HCT116 (cell line): ENCODE measurements at regions not wholly inside any gene's neighbourhood (a gene's known extent, or its start where the extent isn't known, plus 50 kb on each side); places are given as distances from the start of the nearest gene placed in this dataset.

Experiments used
- ATAC-seq: fragments of 200-7000 bp; cut with Tn5 transposase; 2 replicates; pipeline ENCODE4 v1.9.1; 2020; ENCODE audit warnings: mild to moderate bottlenecking, moderate library complexity
- BruUV-seq: library from RNA; stranded (reverse); fragments of 400-500 nt; replicated peaks from 2 replicates; lab custom pipeline; 2021; lab: Mats Ljungman, UMichigan
- CTCF ChIA-PET: fragments of 300-600 bp; sonication (Branson Sonifier 250); formaldehyde crosslinking; loops from one replicate; lab custom pipeline; 2021; ENCODE audit warnings: antibody characterized with exemption; lab: Charles Lee
- POLR2A ChIA-PET: fragments of 300-600, 350-600 bp; sonication (Branson Sonifier 250); formaldehyde crosslinking; loops from one replicate; lab custom pipeline; 2021; ENCODE audit warnings: antibody characterized with exemption; lab: Charles Lee
- RAD21 ChIA-PET, 2 experiments: fragments of 300-600 bp; sonication (Branson Sonifier 250); formaldehyde crosslinking; loops; one replicate each; lab custom pipeline; 2023; ENCODE audit warnings: low total read pairs in 2 of 2; ENCODE audit not compliant: uncharacterized antibody in 2 of 2, unreplicated experiment in 2 of 2, low non-redundant PET in 1 of 2; lab: Charles Lee
- DNase-seq: peaks from one replicate; pipeline ENCODE4 v3.0.0-alpha.2; 2010; ENCODE audit warnings: low read depth, low spot score
- H2AFZ ChIP-seq: fragments of 200-600 bp; shearing (Covaris generic), sonication (generic); 2 replicates; pipeline ENCODE4 v1.6.1; 2017; ENCODE audit warnings: low read depth, mixed run types, mixed read lengths, antibody characterized with exemption, low read length; ENCODE audit not compliant: poor library complexity, severe bottlenecking
- H3K27ac ChIP-seq: 2 replicates; pipeline ENCODE4 v1.5.1; 2012; ENCODE audit warnings: low read depth, low read length
- H3K27me3 ChIP-seq: fragments of 200-600 bp; sonication (generic); 2 replicates; pipeline ENCODE4 v1.6.1; 2016; ENCODE audit warnings: mixed run types, low read length, mixed read lengths; ENCODE audit not compliant: insufficient read depth
- H3K36me3 ChIP-seq, 2 experiments: fragments of 200-500 bp in 1 of 2; fragments of 200-600 bp in 1 of 2; sonication (Bioruptor generic) in 1 of 2; sonication (generic) in 1 of 2; 2 replicates each; pipeline versions ENCODE4 v1.5.1 to v1.6.1; 2014 to 2016; ENCODE audit warnings: low read length in 2 of 2, inconsistent platforms in 1 of 2, mixed read lengths in 1 of 2, mixed run types in 1 of 2; ENCODE audit not compliant: insufficient read depth in 2 of 2, control insufficient read depth in 1 of 2
- H3K4me1 ChIP-seq, 2 experiments: fragments of 200-600 bp in 1 of 2; sonication (generic) in 1 of 2; 2 replicates each; pipeline versions ENCODE4 v1.5.1 to v1.6.1; 2012 to 2017; ENCODE audit warnings: low read length in 2 of 2, inconsistent platforms in 1 of 2, mild to moderate bottlenecking in 1 of 2, mixed read lengths in 1 of 2, mixed run types in 1 of 2, moderate library complexity in 1 of 2; ENCODE audit not compliant: insufficient read depth in 2 of 2, control insufficient read depth in 1 of 2
- H3K4me2 ChIP-seq: fragments of 200-600 bp; sonication (generic); 2 replicates; pipeline ENCODE4 v1.6.1; 2017; ENCODE audit warnings: mixed run types, low read length, mixed read lengths
- H3K4me3 ChIP-seq, 2 experiments: fragments of 200-600 bp in 1 of 2; sonication (generic) in 1 of 2; replicated peaks in 1 of 2; 2 replicates each; pipeline ENCODE4 v1.5.1; 2011 to 2016; ENCODE audit warnings: low read length in 2 of 2, control low read depth in 1 of 2, low read depth in 1 of 2, mild to moderate bottlenecking in 1 of 2, mixed read lengths in 1 of 2, mixed run types in 1 of 2
- H3K79me2 ChIP-seq: fragments of 200-600 bp; sonication (generic); 2 replicates; pipeline ENCODE4 v1.6.1; 2017; ENCODE audit warnings: mild to moderate bottlenecking, mixed run types, low read length, moderate library complexity, mixed read lengths; ENCODE audit not compliant: insufficient read depth
- H3K9ac ChIP-seq: fragments of 200-600 bp; sonication (generic); 2 replicates; pipeline ENCODE4 v1.6.1; 2016; ENCODE audit warnings: low read length, mixed read lengths
- H3K9me2 ChIP-seq: fragments of 200-600 bp; sonication (generic), shearing (Covaris generic); 2 replicates; pipeline ENCODE4 v1.6.1; 2017; ENCODE audit warnings: mixed run types, mild to moderate bottlenecking, moderate library complexity; ENCODE audit not compliant: insufficient read depth
- H3K9me3 ChIP-seq, 2 experiments: fragments of 200-500 bp in 1 of 2; fragments of 200-600 bp in 1 of 2; sonication (Bioruptor generic) in 1 of 2; sonication (generic) in 1 of 2; 2 replicates each; pipeline ENCODE4 v1.6.1; 2014 to 2017; ENCODE audit warnings: low read length in 2 of 2, mixed read lengths in 2 of 2, inconsistent platforms in 1 of 2, low read depth in 1 of 2, mild to moderate bottlenecking in 1 of 2, mixed run types in 1 of 2, moderate library complexity in 1 of 2; ENCODE audit not compliant: control insufficient read depth in 1 of 2, insufficient read depth in 1 of 2
- H4K20me1 ChIP-seq: fragments of 200-600 bp; sonication (generic), shearing (Covaris generic); 2 replicates; pipeline ENCODE4 v1.6.1; 2017; ENCODE audit warnings: mixed run types, mild to moderate bottlenecking, moderate library complexity; ENCODE audit not compliant: insufficient read depth
- ATF3 ChIP-seq: IDR thresholded peaks from 2 replicates; pipeline ENCODE4 v1.6.1; 2012
- CBX3 ChIP-seq: IDR thresholded peaks from 2 replicates; pipeline ENCODE4 v1.6.1; 2012; ENCODE audit warnings: low read depth
- CEBPB ChIP-seq: IDR thresholded peaks from 2 replicates; pipeline ENCODE4 v1.6.1; 2012; ENCODE audit warnings: low read depth
- CTCF ChIP-seq, 3 experiments: fragments of 200-600 bp in 1 of 3; sonication (generic) in 1 of 3; IDR thresholded peaks in 2 of 3; conservative IDR thresholded peaks in 1 of 3; 2 replicates each; pipeline ENCODE4 v1.5.1; 2012 to 2017; ENCODE audit warnings: low read depth in 2 of 3, low read length in 2 of 3, antibody characterized with exemption in 1 of 3, borderline replicate concordance in 1 of 3, control low read depth in 1 of 3, mild to moderate bottlenecking in 1 of 3, mixed read lengths in 1 of 3, mixed run types in 1 of 3, moderate library complexity in 1 of 3; ENCODE audit not compliant: insufficient read depth in 1 of 3
- EZH2 ChIP-seq: fragments of 200-600 bp; sonication (generic); IDR thresholded peaks from 2 replicates; pipeline ENCODE4 v1.6.1; 2017; ENCODE audit warnings: antibody characterized with exemption, mixed run types
- EZH2phosphoT487 ChIP-seq: fragments of 200-600 bp; IDR thresholded peaks from 2 replicates; pipeline ENCODE4 v1.6.1; 2018; ENCODE audit warnings: antibody characterized with exemption, borderline replicate concordance
- JUND ChIP-seq: IDR thresholded peaks from 2 replicates; pipeline ENCODE4 v1.6.1; 2012
- MAX ChIP-seq: IDR thresholded peaks from 2 replicates; pipeline ENCODE4 v1.6.1; 2012
- POLR2A ChIP-seq: IDR thresholded peaks from 2 replicates; pipeline ENCODE4 v1.7.0; 2011; ENCODE audit warnings: borderline replicate concordance; ENCODE audit not compliant: insufficient read depth, insufficient read length; ENCODE audit errors: extremely low read depth
- POLR2AphosphoS5 ChIP-seq: IDR thresholded peaks from 2 replicates; pipeline ENCODE4 v1.6.1; 2011; ENCODE audit warnings: mild to moderate bottlenecking, low read depth, low read length, moderate library complexity
- RAD21 ChIP-seq: IDR thresholded peaks from 2 replicates; pipeline ENCODE4 v1.6.1; 2012; ENCODE audit warnings: low read depth, mild to moderate bottlenecking
- REST ChIP-seq: IDR thresholded peaks from 2 replicates; pipeline ENCODE4 v1.6.1; 2012; ENCODE audit warnings: low read depth
- SIN3A ChIP-seq: IDR thresholded peaks from 2 replicates; pipeline ENCODE4 v1.6.1; 2012; ENCODE audit warnings: low read depth
- SRF ChIP-seq: IDR thresholded peaks from 2 replicates; pipeline ENCODE4 v1.6.1; 2012; ENCODE audit warnings: low read depth
- TCF7L2 ChIP-seq: IDR thresholded peaks from 2 replicates; pipeline ENCODE4 v1.7.0; 2011; ENCODE audit warnings: borderline replicate concordance, inconsistent platforms; ENCODE audit not compliant: insufficient read depth, insufficient read length; ENCODE audit errors: extremely low read depth
- YY1 ChIP-seq: IDR thresholded peaks from 2 replicates; pipeline ENCODE4 v1.6.1; 2011; ENCODE audit warnings: low read length, low read depth, moderate library complexity, mild to moderate bottlenecking; ENCODE audit not compliant: insufficient replicate concordance; ENCODE audit errors: extremely low read depth
- ZBTB33 ChIP-seq: IDR thresholded peaks from 2 replicates; pipeline ENCODE4 v1.6.1; 2011; ENCODE audit warnings: mild to moderate bottlenecking, low read length, moderate library complexity; ENCODE audit not compliant: insufficient replicate concordance; ENCODE audit errors: extremely low read depth
- ZFX ChIP-seq: fragments of 450-650 bp; IDR thresholded peaks from 2 replicates; pipeline ENCODE4 v1.6.1; 2017
- intact Hi-C: fragments of 100-400 bp; cut with micrococcal nuclease; formaldehyde crosslinking; loops from 2 replicates; pipeline ENCODE4 v1.10.0; 2022

DNA sequence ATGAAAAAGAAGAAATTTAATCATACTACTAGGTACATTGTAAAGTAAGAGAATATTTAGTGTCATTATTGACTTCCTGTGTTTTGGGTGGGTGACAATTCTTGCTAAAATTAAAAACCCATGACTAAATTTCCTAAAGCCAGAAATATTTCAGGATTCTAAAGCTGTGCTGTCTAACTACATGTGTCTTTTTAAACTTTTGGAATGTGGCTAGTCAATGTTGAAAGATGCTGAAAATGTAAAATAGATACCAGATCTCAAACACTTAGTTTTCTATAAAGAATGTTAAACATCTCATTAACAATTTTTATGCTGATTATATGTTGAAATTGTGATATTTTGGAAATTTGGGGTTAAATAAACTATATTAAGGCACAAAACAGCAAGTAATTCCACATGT lies 308.9 kb upstream of the TMCO5A start:
- H3K4me2 ChIP-seq, result no peak overlapping the region
- H3K9ac ChIP-seq, result no peak overlapping the region
- RAD21 ChIA-PET, result no interaction called here
- TF ChIP-seq CEBPB (no peak), EZH2phosphoT487 (no peak), REST (no peak), CBX3 (no peak), SRF (no peak), ATF3 (no peak), MAX (no peak), TCF7L2 (no peak), POLR2A (no peak), EZH2 (no peak), JUND (no peak), ZBTB33 (no peak), POLR2AphosphoS5 (no peak), RAD21 (no peak), SIN3A (no peak), ZFX (no peak), YY1 (no peak), CTCF (IDR thresholded peaks at IDR 0.05 in 2 of 3, conservative IDR thresholded peaks at IDR 0.05 in 1 of 3; ENCODE audit: borderline replicate concordance in 1 of 3, insufficient read depth in 1 of 3, low read depth in 2 of 3, low read length in 2 of 3) (no peak)
- TF ChIP-seq, all 23 proteins: peak for 0
- intact Hi-C loops, result no loop called here
- DNase-seq, result no peak
- Histone ChIP-seq H2AFZ (no peak overlapping the region), H3K27me3 (no peaks in the 10 kb centered on the region), H4K20me1 (no peaks in the 10 kb centered on the region), H3K4me3 (no peak overlapping the region), H3K79me2 (no peaks in the 10 kb centered on the region), H3K9me2 (no peaks in the 10 kb centered on the region), H3K9me3 (no peaks in the 10 kb centered on the region), H3K36me3 (no peaks in the 10 kb centered on the region), H3K4me1 (no peaks in the 10 kb centered on the region), H3K27ac (no peak overlapping the region)
- POLR2A ChIA-PET, result no interaction called here
- ATAC-seq, result no peak
- CTCF ChIA-PET, result no interaction called here
- no TSS peak for BruUV-seq
